GM23248 (cell line): ENCODE measurements at regions not wholly inside any gene's neighbourhood (a gene's known extent, or its start where the extent isn't known, plus 50 kb on each side); places are given as distances from the start of the nearest gene placed in this dataset.

Experiments
- DNase-seq: peaks from one replicate; pipeline ENCODE4 v3.0.0-alpha.2; 2015
- H2AFZ ChIP-seq: fragments of 200-600 bp; sonication (generic); 2 replicates; pipeline ENCODE4 v1.6.1; 2016; ENCODE audit warnings: antibody characterized with exemption
- H3F3A ChIP-seq: fragments of 200-600 bp; sonication (generic); 2 replicates; pipeline ENCODE4 v1.6.1; 2016; ENCODE audit warnings: mild to moderate bottlenecking, antibody characterized with exemption, mixed run types; ENCODE audit not compliant: insufficient read depth
- H3K27ac ChIP-seq: fragments of 200-600 bp; sonication (generic); 2 replicates; pipeline ENCODE4 v1.5.1; 2016; ENCODE audit warnings: mild to moderate bottlenecking
- H3K27me3 ChIP-seq: fragments of 200-600 bp; sonication (generic); replicated peaks from 2 replicates; pipeline ENCODE4 v1.6.1; 2016; ENCODE audit warnings: mild to moderate bottlenecking; ENCODE audit not compliant: insufficient read depth
- H3K36me3 ChIP-seq: fragments of 200-600 bp; sonication (generic); 2 replicates; pipeline ENCODE4 v1.6.1; 2016; ENCODE audit warnings: low read depth, mild to moderate bottlenecking
- H3K4me1 ChIP-seq: fragments of 200-600 bp; sonication (generic); 2 replicates; pipeline ENCODE4 v1.6.1; 2016; ENCODE audit warnings: mild to moderate bottlenecking; ENCODE audit not compliant: insufficient read depth
- H3K4me2 ChIP-seq: fragments of 200-600 bp; sonication (generic); one replicate; pipeline ENCODE4 v1.6.1; 2016; ENCODE audit warnings: mild to moderate bottlenecking; ENCODE audit not compliant: unreplicated experiment
- H3K4me3 ChIP-seq: fragments of 200-600 bp; sonication (generic); 2 replicates; pipeline ENCODE4 v1.5.1; 2016; ENCODE audit warnings: mild to moderate bottlenecking
- H3K79me2 ChIP-seq: fragments of 200-600 bp; sonication (generic); 2 replicates; pipeline ENCODE4 v1.6.1; 2016; ENCODE audit warnings: mild to moderate bottlenecking; ENCODE audit not compliant: insufficient read depth
- H3K9ac ChIP-seq: fragments of 200-600 bp; sonication (generic); 2 replicates; pipeline ENCODE4 v1.6.1; 2016; ENCODE audit warnings: mild to moderate bottlenecking
- H3K9me2 ChIP-seq: fragments of 200-600 bp; sonication (generic); 2 replicates; pipeline ENCODE4 v1.6.1; 2016; ENCODE audit warnings: mixed run types, mild to moderate bottlenecking, moderate library complexity; ENCODE audit not compliant: insufficient read depth
- H3K9me3 ChIP-seq: fragments of 200-600 bp; sonication (generic); one replicate; pipeline ENCODE4 v1.6.1; 2017; ENCODE audit warnings: low read depth
- H4K20me1 ChIP-seq: fragments of 200-600 bp; sonication (generic); 2 replicates; pipeline ENCODE4 v1.6.0; 2016; ENCODE audit not compliant: insufficient read depth
- EZH2 ChIP-seq: fragments of 200-600 bp; sonication (generic); IDR thresholded peaks from 2 replicates; pipeline ENCODE4 v1.6.1; 2018; ENCODE audit warnings: antibody characterized with exemption, mild to moderate bottlenecking; ENCODE audit not compliant: insufficient read depth, poor library complexity, severe bottlenecking
- EZH2phosphoT487 ChIP-seq: fragments of 200-600 bp; sonication (generic); IDR thresholded peaks from 2 replicates; pipeline ENCODE4 v1.6.1; 2018; ENCODE audit warnings: antibody characterized with exemption, moderate library complexity, mild to moderate bottlenecking, low read depth; ENCODE audit not compliant: insufficient read depth
- WGBS, 2 experiments: methylation state at CpG; one replicate each; pipeline ENCODE4 v1.1.6; 2015 to 2017; ENCODE audit warnings: low lambda C conversion rate in 2 of 2, low coverage in 1 of 2; ENCODE audit errors: missing lambda C conversion rate in 2 of 2; 5-methylcytosine and 5-hydroxymethylcytosine counted together
- in situ Hi-C: fragments of 300-500 bp; cut with MboI; formaldehyde crosslinking; loops from 2 replicates; pipeline ENCODE4 v1.15.0; 2020

GRCh38 chr11:127137771-127138280, 137.3 kb upstream of the KIRREL3 start:
- 45 to 47% methylated on average over 15 of the region's 15 CpGs for WGBS, 2 experiments
- H3K27ac ChIP-seq = no peak overlapping the region
- in situ Hi-C loops = no loop called here
- H3K27me3 ChIP-seq = peaks cover 94% of the 10 kb centered on the region
- no peaks in the 10 kb centered on the region for H3K9me3 ChIP-seq
- H3K79me2 ChIP-seq = no peaks in the 10 kb centered on the region
- no peak overlapping the region for H3K4me2 ChIP-seq
- H3K4me1 ChIP-seq = no peaks in the 10 kb centered on the region
- H3K9me2 ChIP-seq = no peaks in the 10 kb centered on the region
- no peak overlapping the region for H3K4me3 ChIP-seq
- no peaks in the 10 kb centered on the region for H3F3A ChIP-seq
- no peak overlapping the region for H3K9ac ChIP-seq
- no peak overlapping the region for H2AFZ ChIP-seq
- H4K20me1 ChIP-seq = no peaks in the 10 kb centered on the region
- DNase-seq = no peak
- no peaks in the 10 kb centered on the region for H3K36me3 ChIP-seq
- TF ChIP-seq EZH2 (no peak), EZH2phosphoT487 (no peak)

GRCh38 chr11:127136438-127136837, 135.9 kb upstream of the KIRREL3 start:
- Histone ChIP-seq H3F3A (no peaks in the 10 kb centered on the region), H3K4me1 (no peaks in the 10 kb centered on the region), H3K9ac (no peak overlapping the region), H4K20me1 (no peaks in the 10 kb centered on the region), H3K79me2 (no peaks in the 10 kb centered on the region), H3K27ac (no peak overlapping the region), H3K4me3 (no peak overlapping the region), H3K36me3 (no peaks in the 10 kb centered on the region), H3K9me2 (no peaks in the 10 kb centered on the region), H3K9me3 (no peaks in the 10 kb centered on the region), H3K4me2 (no peak overlapping the region), H3K27me3 (peaks cover 87% of the 10 kb centered on the region), H2AFZ (no peak overlapping the region)
- DNase-seq = no peak
- WGBS, 2 experiments = 61 to 68% methylated on average over 6 of the region's 6 CpGs
- TF ChIP-seq EZH2 (no peak), EZH2phosphoT487 (no peak)
- in situ Hi-C loops = no loop called here

- no peak for DNase-seq
- in situ Hi-C loops = no loop called here
- no peaks in the 10 kb centered on the region for H3K79me2 ChIP-seq
- H3K4me3 ChIP-seq = no peak overlapping the region
- no peaks in the 10 kb centered on the region for H4K20me1 ChIP-seq
- H3K4me1 ChIP-seq = no peaks in the 10 kb centered on the region
- no peak overlapping the region for H3K27ac ChIP-seq
- no peaks in the 10 kb centered on the region for H3K9me3 ChIP-seq
- H3K27me3 ChIP-seq = peaks cover 86% of the 10 kb centered on the region
- TF ChIP-seq EZH2phosphoT487 (no peak), EZH2 (no peak)
- no peak overlapping the region for H3K4me2 ChIP-seq
- no peak overlapping the region for H2AFZ ChIP-seq
- 6 to 8% methylated on average over 3 of the region's 3 CpGs for WGBS, 2 experiments
- no peaks in the 10 kb centered on the region for H3K36me3 ChIP-seq
- no peaks in the 10 kb centered on the region for H3F3A ChIP-seq
- H3K9me2 ChIP-seq = no peaks in the 10 kb centered on the region
- H3K9ac ChIP-seq = no peak overlapping the region
These were observed 134.7 kb upstream of the KIRREL3 start for GRCh38 chr11:127135256-127135655.

- Histone ChIP-seq H3K27me3 (peaks cover 87% of the 10 kb centered on the region), H3K79me2 (no peaks in the 10 kb centered on the region), H3K9me2 (no peaks in the 10 kb centered on the region), H3K27ac (no peak overlapping the region), H3K4me1 (no peaks in the 10 kb centered on the region), H3F3A (no peaks in the 10 kb centered on the region), H4K20me1 (no peaks in the 10 kb centered on the region), H3K4me2 (no peak overlapping the region), H2AFZ (no peak overlapping the region), H3K4me3 (no peak overlapping the region), H3K9ac (no peak overlapping the region), H3K36me3 (no peaks in the 10 kb centered on the region), H3K9me3 (no peaks in the 10 kb centered on the region)
- 24 to 25% methylated on average over 6 of the region's 6 CpGs for WGBS, 2 experiments
- DNase-seq = no peak
- TF ChIP-seq EZH2phosphoT487 (no peak), EZH2 (no peak)
- in situ Hi-C loops = no loop called here
These were observed 132.5 kb upstream of the KIRREL3 start for GRCh38 chr11:127133061-127133460.

- in situ Hi-C loops = no loop called here
These were observed 129.8 kb upstream of the KIRREL3 start for GRCh38 chr11:127130321-127130720.

More at GRCh38 chr11:127130321-127130720, 129.8 kb upstream of the KIRREL3 start:
- H3K4me1 ChIP-seq = no peaks in the 10 kb centered on the region
- H3K9me2 ChIP-seq = no peaks in the 10 kb centered on the region
- H3K9me3 ChIP-seq = no peaks in the 10 kb centered on the region
- 23 to 36% methylated on average over 1 of the region's 1 CpG for WGBS, 2 experiments
- H3K27ac ChIP-seq = no peak overlapping the region
- H2AFZ ChIP-seq = no peak overlapping the region
- H3F3A ChIP-seq = no peaks in the 10 kb centered on the region
- no peak overlapping the region for H3K4me2 ChIP-seq
- H3K9ac ChIP-seq = no peak overlapping the region
- H4K20me1 ChIP-seq = no peaks in the 10 kb centered on the region
- H3K4me3 ChIP-seq = no peak overlapping the region
- no peaks in the 10 kb centered on the region for H3K36me3 ChIP-seq
- peaks cover 85% of the 10 kb centered on the region for H3K27me3 ChIP-seq
- DNase-seq = no peak
- no peaks in the 10 kb centered on the region for H3K79me2 ChIP-seq
- TF ChIP-seq EZH2phosphoT487 (no peak), EZH2 (no peak)
